ENCODE measurements at regions not wholly inside any gene's neighbourhood (a gene's known extent, or its start where the extent isn't known, plus 50 kb on each side); places are given as distances from the start of the nearest gene placed in this dataset.

DNA sequence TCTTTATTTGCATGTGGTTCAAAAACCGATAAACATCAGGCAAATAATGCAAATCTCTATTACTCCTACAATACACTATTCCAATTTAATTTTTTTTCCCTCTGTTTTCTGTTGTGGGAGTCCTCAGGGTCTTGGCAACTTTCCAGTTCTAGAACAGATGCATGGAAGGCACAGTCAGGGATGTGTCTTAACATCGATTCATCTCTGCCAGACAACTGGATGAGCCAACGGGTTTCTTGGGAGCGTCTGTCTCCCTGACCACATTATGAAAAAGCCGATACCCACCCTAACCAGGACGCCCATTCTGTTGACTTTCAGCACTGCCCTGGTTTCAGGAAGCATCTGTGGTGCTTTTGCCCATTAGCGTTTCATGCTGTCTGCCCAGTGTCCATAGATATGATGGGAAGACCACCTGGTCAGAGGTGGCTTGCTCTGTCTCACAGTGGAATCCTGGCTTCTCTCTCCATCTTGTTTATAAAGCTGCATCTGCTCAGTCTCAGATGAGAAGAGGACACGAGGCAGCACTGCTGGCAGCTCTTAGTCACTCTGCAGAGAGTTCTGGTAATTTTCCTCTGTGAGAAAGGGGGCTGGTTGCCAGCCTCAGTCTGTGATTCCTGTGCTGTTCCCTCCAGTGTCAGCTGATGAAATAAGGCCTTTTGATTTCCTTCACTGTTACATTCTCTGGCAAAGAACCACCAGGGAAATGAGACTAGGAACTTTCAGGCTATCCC is 57.9 kb upstream of the KCNE4 start:
- Mint-ChIP-seq H3K36me3 (ENCODE audit: low read depth) (no peaks in the 10 kb centered on the region), H3K9me3 (no peaks in the 10 kb centered on the region), H3K27me3 (ENCODE audit: low read depth) (peaks cover 9% of the 10 kb centered on the region), H3K27ac (no peak overlapping the region), H3K4me1 (ENCODE audit: low read depth) (no peaks in the 10 kb centered on the region), H3K4me3 (no peak overlapping the region)
- CTCF ChIA-PET, result interaction anchor here (0.9 kb wide), 1 partner anchor 22 kb away, joined by 3 read pairs; no protein-coding TSS in a partner anchor
- DNase-seq, result no peak
- intact Hi-C loops (cut with micrococcal nuclease), result no loop called here

DNA sequence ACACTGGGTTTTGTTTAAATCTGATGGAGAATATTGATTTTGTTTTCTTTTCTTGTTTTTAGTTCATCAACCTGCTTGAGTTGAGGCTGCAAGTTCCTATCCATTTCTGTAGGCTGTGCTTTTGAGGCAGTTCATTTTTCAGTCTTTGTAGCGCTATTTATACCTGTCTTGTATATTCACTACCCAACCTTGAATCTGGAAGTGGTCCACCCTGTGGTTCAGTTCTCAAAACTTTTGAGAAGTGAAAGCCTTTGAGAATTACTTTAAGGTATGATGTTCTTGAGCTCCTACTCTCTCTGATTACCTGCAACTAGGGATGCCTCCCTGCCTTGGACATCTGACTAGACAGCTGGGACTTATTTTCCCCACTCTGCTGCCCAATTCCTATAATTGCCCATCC is 53.5 kb upstream of the KCNE4 start:
- intact Hi-C loops (cut with micrococcal nuclease), result no loop called here
- no peak overlapping the region for H3K4me3 Mint-ChIP-seq
- H3K9me3 Mint-ChIP-seq, result no peaks in the 10 kb centered on the region
- no peak for DNase-seq
- no peaks in the 10 kb centered on the region for H3K4me1 Mint-ChIP-seq (ENCODE audit: low read depth)
- no peaks in the 10 kb centered on the region for H3K36me3 Mint-ChIP-seq (ENCODE audit: low read depth)
- CTCF ChIA-PET, result no interaction called here
- H3K27me3 Mint-ChIP-seq (ENCODE audit: low read depth), result peaks cover 16% of the 10 kb centered on the region
- no peak overlapping the region for H3K27ac Mint-ChIP-seq

DNA sequence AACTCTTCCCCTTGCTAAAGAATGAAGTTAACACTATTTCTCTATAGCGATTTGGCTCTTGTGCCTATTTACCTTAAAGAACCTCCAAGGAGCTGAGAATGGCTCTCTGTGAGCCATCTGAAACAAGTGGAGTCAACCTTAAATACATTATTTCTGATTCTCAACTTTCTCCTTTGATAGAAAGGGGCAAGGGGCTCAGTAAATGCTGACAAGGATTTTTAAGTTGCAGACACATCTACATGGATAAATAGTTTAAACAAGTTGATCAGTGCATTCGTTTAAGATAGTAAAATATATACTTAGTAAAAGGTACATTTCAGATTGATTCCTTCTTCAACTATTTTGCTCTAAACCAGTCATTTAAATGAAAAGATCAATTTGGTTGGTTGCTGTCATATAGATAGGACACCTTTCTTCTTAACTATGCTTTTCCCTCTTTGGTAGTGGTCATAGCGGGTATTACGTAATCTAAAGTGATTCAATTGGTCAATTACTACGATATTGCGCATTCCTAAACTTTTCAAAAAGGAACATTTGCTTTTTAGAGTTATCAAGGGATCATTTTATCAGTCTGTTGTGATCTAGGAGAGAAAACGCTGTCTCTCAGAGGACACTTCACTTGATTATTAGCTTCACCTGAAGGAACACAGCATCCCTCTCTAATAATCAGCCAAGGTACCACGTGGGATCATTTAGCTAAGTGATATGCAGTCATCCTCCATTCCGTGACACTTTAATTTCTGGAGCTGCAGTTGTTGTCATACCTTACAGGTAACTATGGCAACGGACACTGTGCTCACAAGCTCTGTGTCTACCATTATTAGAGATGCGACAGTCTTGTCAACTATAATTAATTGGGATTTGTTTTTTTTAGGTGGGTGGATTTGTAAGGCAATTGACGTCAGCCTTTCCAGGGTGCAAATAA is 50.9 kb upstream of the KCNE4 start:
- DNase-seq, result no peak
- no peak overlapping the region for H3K4me3 Mint-ChIP-seq
- peaks cover 16% of the 10 kb centered on the region for H3K27me3 Mint-ChIP-seq (ENCODE audit: low read depth)
- H3K9me3 Mint-ChIP-seq, result no peaks in the 10 kb centered on the region
- intact Hi-C loops (cut with micrococcal nuclease), result no loop called here
- CTCF ChIA-PET, result no interaction called here
- H3K27ac Mint-ChIP-seq, result no peak overlapping the region
- H3K36me3 Mint-ChIP-seq (ENCODE audit: low read depth), result no peaks in the 10 kb centered on the region
- no peaks in the 10 kb centered on the region for H3K4me1 Mint-ChIP-seq (ENCODE audit: low read depth)

DNA sequence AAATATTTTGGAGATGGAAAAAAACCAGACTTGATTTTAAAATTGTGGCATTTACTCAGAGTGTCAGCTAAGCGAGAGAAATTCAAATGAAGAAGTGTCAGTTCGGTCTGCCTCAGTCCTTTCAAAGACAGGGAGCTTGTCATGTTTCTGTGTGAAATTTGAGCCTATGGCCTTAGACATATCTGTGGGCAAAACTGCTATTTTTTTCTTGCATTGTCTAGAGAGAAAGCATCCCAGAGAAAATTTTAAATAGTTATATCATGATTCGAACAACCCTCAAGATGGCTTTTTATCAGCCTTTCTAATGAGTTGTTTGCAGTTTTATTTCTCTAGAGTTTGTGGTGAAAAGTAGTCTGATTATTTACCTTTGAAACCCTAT is 50.2 kb upstream of the KCNE4 start:
- Mint-ChIP-seq H3K4me1 (ENCODE audit: low read depth) (no peaks in the 10 kb centered on the region), H3K27ac (no peak overlapping the region), H3K4me3 (no peak overlapping the region), H3K27me3 (ENCODE audit: low read depth) (peaks cover 16% of the 10 kb centered on the region), H3K9me3 (no peaks in the 10 kb centered on the region), H3K36me3 (ENCODE audit: low read depth) (no peaks in the 10 kb centered on the region)
- intact Hi-C loops (cut with micrococcal nuclease), result no loop called here
- DNase-seq, result no peak
- CTCF ChIA-PET, result no interaction called here
